ENCODE measurements at regions not wholly inside any gene's neighbourhood (a gene's known extent, or its start where the extent isn't known, plus 50 kb on each side); places are given as distances from the start of the nearest gene placed in this dataset.

GRCh38 chr13:72097568-72097967 is 230.6 kb upstream of the DACH1 start:
- DNase-seq, result no peak

- DNase-seq, result no peak
These were observed 226.3 kb upstream of the DACH1 start for GRCh38 chr13:72093262-72093661.

- DNase-seq, result no peak
These were observed 207.7 kb upstream of the DACH1 start for GRCh38 chr13:72074663-72075062.

GRCh38 chr13:72072261-72072660 is 205.3 kb upstream of the DACH1 start:
- DNase-seq, result no peak

- DNase-seq, result no peak
These were observed 204.7 kb upstream of the DACH1 start for GRCh38 chr13:72071713-72072112.

- no peak for DNase-seq
These were observed 195.6 kb upstream of the DACH1 start for GRCh38 chr13:72062566-72062965.

GRCh38 chr13:72061613-72062012 is 194.6 kb upstream of the DACH1 start:
- DNase-seq, result no peak

GRCh38 chr13:72050251-72050650 is 183.2 kb upstream of the DACH1 start:
- DNase-seq, result no peak

- DNase-seq, result no peak
These were observed 176.4 kb upstream of the DACH1 start for GRCh38 chr13:72043366-72043765.

GRCh38 chr13:72041165-72041564 is 174.2 kb upstream of the DACH1 start:
- no peak for DNase-seq

- no peak for DNase-seq
These were observed 172.1 kb upstream of the DACH1 start for GRCh38 chr13:72039126-72039525.

GRCh38 chr13:72029981-72030380 is 163.0 kb upstream of the DACH1 start:
- no peak for DNase-seq

GRCh38 chr13:72025836-72026235 is 158.8 kb upstream of the DACH1 start:
- no peak for DNase-seq

GRCh38 chr13:72023895-72024294 is 156.9 kb upstream of the DACH1 start:
- no peak for DNase-seq

GRCh38 chr13:72005455-72005854 is 138.5 kb upstream of the DACH1 start:
- no peak for DNase-seq

- DNase-seq, result no peak
These were observed 137.9 kb upstream of the DACH1 start for GRCh38 chr13:72004784-72005374.

- no peak for DNase-seq
These were observed 137.2 kb upstream of the DACH1 start for GRCh38 chr13:72004246-72004645.

- DNase-seq, result no peak
These were observed 131.2 kb upstream of the DACH1 start for GRCh38 chr13:71998223-71998622.

GRCh38 chr13:71979616-71980015 is 112.6 kb upstream of the DACH1 start:
- DNase-seq, result peak in 1 of 4 experiments; percentile 5

GRCh38 chr13:71977028-71977427 is 110.0 kb upstream of the DACH1 start:
- DNase-seq, result no peak

GRCh38 chr13:71967990-71968389 is 101.0 kb upstream of the DACH1 start:
- DNase-seq, result no peak

- peak in 3 of 4 experiments; percentile 3 to 20 (median 6) for DNase-seq
These were observed 97.6 kb upstream of the DACH1 start for GRCh38 chr13:71964491-71965100.

GRCh38 chr13:71962735-71963134 is 95.7 kb upstream of the DACH1 start:
- no peak for DNase-seq

- no peak for DNase-seq
These were observed 95.1 kb upstream of the DACH1 start for GRCh38 chr13:71962126-71962525.

GRCh38 chr13:71949441-71949840 is 82.4 kb upstream of the DACH1 start:
- no peak for DNase-seq
